H1 (cell line): ENCODE measurements at regions not wholly inside any gene's neighbourhood (a gene's known extent, or its start where the extent isn't known, plus 50 kb on each side); places are given as distances from the start of the nearest gene placed in this dataset.

Experiments
- CTCF ChIA-PET: fragments of 300-600 bp; sonication (Branson Sonifier 250); formaldehyde crosslinking; loops from one replicate; lab custom pipeline; 2021; ENCODE audit not compliant: partially characterized antibody; lab: Charles Lee
- POLR2A ChIA-PET: fragments of 300-600 bp; sonication (Branson Sonifier 250); formaldehyde crosslinking; loops from one replicate; lab custom pipeline; 2021; ENCODE audit warnings: inconsistent platforms; ENCODE audit not compliant: partially characterized antibody; lab: Charles Lee
- DNase-seq, 2 experiments: peaks; one replicate each; pipeline versions ENCODE4 v3.0.0 to v3.0.0-alpha.2; 2010 to 2022; ENCODE audit warnings: low spot score in 2 of 2, low read depth in 1 of 2, mixed read lengths in 1 of 2
- FAIRE-seq: peaks from 2 replicates; lab custom pipeline; 2011; peaks lifted over from hg19 to GRCh38; lab: Jason Lieb, UNC
- H2AFZ ChIP-seq: 2 replicates; pipeline ENCODE4 v1.8.1; 2012; ENCODE audit warnings: low read length, inconsistent platforms
- H2AK5ac ChIP-seq: 2 replicates; pipeline ENCODE4 v1.6.1; 2013; ENCODE audit warnings: low read depth, low read length
- H2BK120ac ChIP-seq: replicated peaks from 2 replicates; pipeline ENCODE3; 2013; ENCODE audit warnings: low read depth, low read length, inconsistent platforms
- H2BK12ac ChIP-seq: 2 replicates; pipeline ENCODE4 v1.6.1; 2013; ENCODE audit warnings: low read depth, low read length
- H2BK15ac ChIP-seq: 2 replicates; pipeline ENCODE4 v1.6.1; 2013; ENCODE audit warnings: low read length
- H2BK20ac ChIP-seq: 2 replicates; pipeline ENCODE4 v1.6.1; 2013; ENCODE audit warnings: low read length
- H2BK5ac ChIP-seq: 2 replicates; pipeline ENCODE4 v1.6.1; 2013; ENCODE audit warnings: low read depth, low read length
- H3K14ac ChIP-seq: 2 replicates; pipeline ENCODE4 v1.6.1; 2013; ENCODE audit warnings: inconsistent platforms; ENCODE audit not compliant: insufficient read length
- H3K18ac ChIP-seq: 2 replicates; pipeline ENCODE4 v1.6.1; 2013; ENCODE audit warnings: low read length; ENCODE audit errors: extremely low read depth
- H3K23ac ChIP-seq: 2 replicates; pipeline ENCODE4 v1.6.1; 2013; ENCODE audit warnings: inconsistent platforms; ENCODE audit not compliant: insufficient read length
- H3K23me2 ChIP-seq: 2 replicates; pipeline ENCODE4 v1.6.1; 2013; ENCODE audit warnings: low read depth, low read length
- H3K27ac ChIP-seq: 2 replicates; pipeline ENCODE4 v1.6.1; 2011; ENCODE audit warnings: low read depth, low read length, inconsistent platforms
- H3K27me3 ChIP-seq, 4 experiments: replicated peaks in 1 of 4; 1 replicate in 1 of 4; 2 replicates in 3 of 4; pipeline versions ENCODE4 v1.6.1 to v1.8.1; 2011 to 2013; ENCODE audit warnings: low read length in 3 of 4, mild to moderate bottlenecking in 3 of 4, inconsistent platforms in 2 of 4, mixed read lengths in 2 of 4, moderate library complexity in 1 of 4; ENCODE audit not compliant: control insufficient read depth in 3 of 4, insufficient read depth in 3 of 4; ENCODE audit errors: extremely low read depth in 1 of 4
- H3K36me3 ChIP-seq, 4 experiments: 2 replicates each; pipeline versions ENCODE4 v1.6.1 to v1.8.1; 2011 to 2013; ENCODE audit warnings: mild to moderate bottlenecking in 4 of 4, low read length in 3 of 4, moderate library complexity in 2 of 4, control low read depth in 1 of 4, inconsistent platforms in 1 of 4; ENCODE audit not compliant: insufficient read depth in 4 of 4, control insufficient read depth in 2 of 4
- H3K4ac ChIP-seq: replicated peaks from 2 replicates; pipeline ENCODE3; 2013; ENCODE audit warnings: low read length, low read depth, mixed read lengths, inconsistent platforms; ENCODE audit not compliant: insufficient read length
- H3K4me1 ChIP-seq, 4 experiments: replicated peaks in 1 of 4; 1 replicate in 1 of 4; 2 replicates in 3 of 4; pipeline versions ENCODE4 v1.6.1 to v1.8.1; 2011 to 2013; ENCODE audit warnings: low read length in 3 of 4, inconsistent platforms in 2 of 4, mixed read lengths in 1 of 4; ENCODE audit not compliant: insufficient read depth in 4 of 4, control insufficient read depth in 3 of 4
- H3K4me2 ChIP-seq, 2 experiments: 2 replicates each; pipeline versions ENCODE4 v1.6.1 to v1.8.1; 2011 to 2013; ENCODE audit warnings: low read depth in 2 of 2, low read length in 2 of 2, control low read depth in 1 of 2, inconsistent platforms in 1 of 2, mild to moderate bottlenecking in 1 of 2; ENCODE audit not compliant: insufficient read depth in 1 of 2
- H3K4me3 ChIP-seq, 4 experiments: fragments of 200-600, 300-600 bp in 1 of 4; sonication (generic), shearing (Covaris generic), sonication (Bioruptor Twin) in 1 of 4; 2 replicates each; pipeline versions ENCODE4 v1.5.1 to v1.8.1; 2011 to 2016; ENCODE audit warnings: low read length in 4 of 4, low read depth in 3 of 4, control low read depth in 2 of 4, inconsistent platforms in 2 of 4, mild to moderate bottlenecking in 2 of 4, mixed read lengths in 1 of 4, moderate library complexity in 1 of 4; ENCODE audit not compliant: insufficient read depth in 2 of 4; ENCODE audit errors: extremely low read depth in 1 of 4
- H3K56ac ChIP-seq: replicated peaks from 2 replicates; pipeline ENCODE3; 2013; ENCODE audit warnings: low read depth, mild to moderate bottlenecking, mixed read lengths, low read length, inconsistent platforms; ENCODE audit not compliant: insufficient read length
- H3K79me1 ChIP-seq: 2 replicates; pipeline ENCODE4 v1.6.1; 2013; ENCODE audit warnings: low read depth, low read length, control low read depth
- H3K79me2 ChIP-seq, 2 experiments: 2 replicates each; pipeline versions ENCODE4 v1.6.1 to v1.8.1; 2012 to 2013; ENCODE audit warnings: low read length in 2 of 2, mild to moderate bottlenecking in 2 of 2, inconsistent platforms in 1 of 2; ENCODE audit not compliant: insufficient read depth in 2 of 2, control insufficient read depth in 1 of 2
- H3K9ac ChIP-seq, 4 experiments: replicated peaks in 1 of 4; 1 replicate in 1 of 4; 2 replicates in 3 of 4; pipeline versions ENCODE4 v1.6.1 to v1.8.1; 2011 to 2013; ENCODE audit warnings: low read depth in 3 of 4, low read length in 3 of 4, control low read depth in 2 of 4, mild to moderate bottlenecking in 2 of 4, moderate library complexity in 2 of 4, inconsistent platforms in 1 of 4; ENCODE audit errors: extremely low read depth in 1 of 4
- H3K9me3 ChIP-seq, 2 experiments: 2 replicates each; pipeline versions ENCODE4 v1.6.1 to v1.8.1; 2012 to 2013; ENCODE audit warnings: mild to moderate bottlenecking in 2 of 2, moderate library complexity in 2 of 2, control low read depth in 1 of 2, inconsistent platforms in 1 of 2, low read depth in 1 of 2, low read length in 1 of 2, mixed read lengths in 1 of 2; ENCODE audit not compliant: insufficient read depth in 2 of 2
- H4K20me1 ChIP-seq, 2 experiments: replicated peaks in 1 of 2; 2 replicates each; pipeline versions ENCODE3 to v1.8.1; 2011 to 2013; ENCODE audit warnings: inconsistent platforms in 2 of 2, low read length in 2 of 2, mild to moderate bottlenecking in 1 of 2; ENCODE audit not compliant: insufficient read depth in 2 of 2, control insufficient read depth in 1 of 2
- H4K5ac ChIP-seq: 2 replicates; pipeline ENCODE4 v1.6.1; 2013; ENCODE audit warnings: low read length, low read depth, mixed read lengths, inconsistent platforms; ENCODE audit not compliant: insufficient read length
- H4K8ac ChIP-seq: 2 replicates; pipeline ENCODE4 v1.8.0; 2013; ENCODE audit warnings: mild to moderate bottlenecking, moderate library complexity, low read length, inconsistent platforms; ENCODE audit not compliant: insufficient read depth; ENCODE audit errors: extremely low read depth
- H4K91ac ChIP-seq: replicated peaks from 2 replicates; pipeline ENCODE3; 2013; ENCODE audit warnings: low read length, mixed read lengths, inconsistent platforms; ENCODE audit not compliant: insufficient read length
- CREB1 ChIP-seq: IDR thresholded peaks from 2 replicates; pipeline ENCODE4 v1.6.1; 2012; ENCODE audit warnings: inconsistent platforms
- EP300 ChIP-seq, 2 experiments: IDR thresholded peaks; 1 replicate in 1 of 2; 2 replicates in 1 of 2; pipeline ENCODE4 v1.6.1; 2011 to 2012; ENCODE audit warnings: low read depth in 2 of 2, low read length in 2 of 2, mild to moderate bottlenecking in 2 of 2, borderline replicate concordance in 1 of 2, inconsistent platforms in 1 of 2, moderate library complexity in 1 of 2
- FOSL1 ChIP-seq: IDR thresholded peaks from 2 replicates; pipeline ENCODE4 v1.6.1; 2011; ENCODE audit warnings: mild to moderate bottlenecking, low read depth, low read length, moderate library complexity; ENCODE audit not compliant: insufficient read depth
- RAD21 ChIP-seq, 2 experiments: IDR thresholded peaks in 1 of 2; conservative IDR thresholded peaks in 1 of 2; 2 replicates each; pipeline ENCODE4 v1.6.1; 2011; ENCODE audit warnings: low read depth in 2 of 2, low read length in 2 of 2, improper control_type of control experiment in 1 of 2, inconsistent platforms in 1 of 2, mild to moderate bottlenecking in 1 of 2, moderate library complexity in 1 of 2
- SP1 ChIP-seq: IDR thresholded peaks from 2 replicates; pipeline ENCODE4 v1.6.1; 2011; ENCODE audit warnings: low read depth, low read length
- SP4 ChIP-seq: IDR thresholded peaks from 2 replicates; pipeline ENCODE4 v1.6.1; 2012; ENCODE audit warnings: low read length, inconsistent platforms
- TAF7 ChIP-seq: optimal IDR thresholded peaks from 2 replicates; pipeline ENCODE3; 2011; ENCODE audit warnings: low read depth, mild to moderate bottlenecking, inconsistent platforms, low read length, moderate library complexity, borderline replicate concordance
- ZNF274 ChIP-seq: IDR thresholded peaks from 2 replicates; pipeline ENCODE4 v1.7.0; 2012; ENCODE audit warnings: low read length, borderline replicate concordance; ENCODE audit errors: extremely low read depth
- WGBS, 2 experiments: shearing (Covaris generic) in 1 of 2; methylation state at CpG; one replicate each; pipeline versions ENCODE4 v1.1.6 to v1.1.7; 2013 to 2015; ENCODE audit warnings: low lambda C conversion rate in 2 of 2, mixed read lengths in 2 of 2, inconsistent platforms in 1 of 2, low coverage in 1 of 2, missing lambda C conversion rate in 1 of 2; ENCODE audit not compliant: insufficient replicate concordance in 2 of 2, insufficient coverage in 1 of 2, insufficient read length in 1 of 2; ENCODE audit errors: extremely low coverage in 1 of 2, missing lambda C conversion rate in 1 of 2; 5-methylcytosine and 5-hydroxymethylcytosine counted together
- TF ChIP-seq, protein P1 (sequence below): IDR thresholded peaks from 2 replicates; pipeline ENCODE4 v1.6.1; 2012; ENCODE audit warnings: low read length, inconsistent platforms

- Histone ChIP-seq H2BK20ac (no peak overlapping the region), H3K23me2 (no peaks in the 10 kb centered on the region; the same call in 1 of the 2 replicates), H4K20me1 (no peaks in the 10 kb centered on the region), H3K79me2 (no peaks in the 10 kb centered on the region), H3K56ac (no peak overlapping the region), H3K4ac (no peak overlapping the region), H4K8ac (no peak overlapping the region), H3K4me3 (no peak overlapping the region), H3K4me2 (no peak overlapping the region), H3K18ac (no peak overlapping the region), H3K14ac (no peak overlapping the region), H3K36me3 (no peaks in the 10 kb centered on the region), H3K9ac (no peak overlapping the region), H3K27me3 (no peaks in the 10 kb centered on the region), H2BK15ac (no peak overlapping the region), H2BK120ac (no peak overlapping the region), H2AK5ac (no peak overlapping the region), H2BK12ac (no peak overlapping the region), H3K9me3 (no peaks in the 10 kb centered on the region), H3K27ac (no peak overlapping the region), H2BK5ac (no peak overlapping the region), H3K23ac (no peak overlapping the region), H4K5ac (no peak overlapping the region), H3K4me1 (no peaks in the 10 kb centered on the region), H3K79me1 (no peaks in the 10 kb centered on the region), H2AFZ (no peak overlapping the region), H4K91ac (no peak overlapping the region)
- 94% methylated on average over 1 of the region's 1 CpG; no CpG with 5 or more reads in 1 of the 2 experiments for WGBS, 2 experiments
- POLR2A ChIA-PET = no interaction called here
- no peak for TF ChIP-seq SP1
- TF ChIP-seq RAD21 (IDR thresholded peaks at IDR 0.05 in 1 of 2, conservative IDR thresholded peaks at IDR 0.05 in 1 of 2; ENCODE audit: low read depth in 2 of 2, low read length in 2 of 2) = no peak
- no peak for TF ChIP-seq SP4
- TF ChIP-seq CREB1 = no peak
- no peak for TF ChIP-seq ZNF274
- no peak for TF ChIP-seq EP300 (IDR thresholded peaks at IDR 0.05; ENCODE audit: borderline replicate concordance in 1 of 2, low read depth in 2 of 2, low read length in 2 of 2)
- no peak for TF ChIP-seq TAF7
- TF ChIP-seq, protein P1, sequence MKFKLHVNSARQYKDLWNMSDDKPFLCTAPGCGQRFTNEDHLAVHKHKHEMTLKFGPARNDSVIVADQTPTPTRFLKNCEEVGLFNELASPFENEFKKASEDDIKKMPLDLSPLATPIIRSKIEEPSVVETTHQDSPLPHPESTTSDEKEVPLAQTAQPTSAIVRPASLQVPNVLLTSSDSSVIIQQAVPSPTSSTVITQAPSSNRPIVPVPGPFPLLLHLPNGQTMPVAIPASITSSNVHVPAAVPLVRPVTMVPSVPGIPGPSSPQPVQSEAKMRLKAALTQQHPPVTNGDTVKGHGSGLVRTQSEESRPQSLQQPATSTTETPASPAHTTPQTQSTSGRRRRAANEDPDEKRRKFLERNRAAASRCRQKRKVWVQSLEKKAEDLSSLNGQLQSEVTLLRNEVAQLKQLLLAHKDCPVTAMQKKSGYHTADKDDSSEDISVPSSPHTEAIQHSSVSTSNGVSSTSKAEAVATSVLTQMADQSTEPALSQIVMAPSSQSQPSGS = no peak
- no peak for TF ChIP-seq FOSL1
- CTCF ChIA-PET = interaction anchor here (0.7 kb wide), 1 partner anchor 412 kb away, joined by 3 read pairs; no protein-coding TSS in a partner anchor
- FAIRE-seq (no peak), DNase-seq (no peak)
Observed at GRCh38 chr21:28221984-28222383, 770.7 kb downstream of the LTN1 start.
